ENCODE measurements at regions not wholly inside any gene's neighbourhood (a gene's known extent, or its start where the extent isn't known, plus 50 kb on each side); places are given as distances from the start of the nearest gene placed in this dataset.

GRCh38 chr14:38799671-38800070 lies 303.4 kb downstream of the SEC23A start:
- no TSS peak for BruUV-seq (replicated peaks)
- no peaks in the 10 kb centered on the region for H3K36me3 ChIP-seq (ENCODE audit: insufficient read depth, low read length)
- no peaks in the 10 kb centered on the region for H3K79me2 ChIP-seq (ENCODE audit: insufficient read depth, low read depth, low read length)
- no peaks in the 10 kb centered on the region for H4K20me1 ChIP-seq (ENCODE audit: insufficient read depth, low read length)
- ChIA-PET CTCF (ENCODE audit: unreplicated experiment) (no interaction called here), POLR2A (no interaction called here)
- intact Hi-C loops (cut with micrococcal nuclease; ENCODE audit: unreplicated experiment): no loop called here
- H3K9me3 ChIP-seq (ENCODE audit: low read length): no peaks in the 10 kb centered on the region
- no peak overlapping the region for H3K4me3 ChIP-seq (ENCODE audit: low read depth, low read length, poor library complexity, severe bottlenecking)
- no peaks in the 10 kb centered on the region for H3K4me1 ChIP-seq (ENCODE audit: insufficient read depth, low read length, poor library complexity, severe bottlenecking)
- no peak overlapping the region for H3K27ac ChIP-seq (ENCODE audit: low read depth, low read length, poor library complexity, severe bottlenecking)
- DNase-seq (ENCODE audit: low spot score): no peak
- TF ChIP-seq EZH2phosphoT487 (IDR thresholded peaks at IDR 0.05; ENCODE audit: borderline replicate concordance, low read depth, low read length) (no peak), CTCF (conservative IDR thresholded peaks at IDR 0.05; ENCODE audit: low read length) (no peak)
- H3K4me2 ChIP-seq (ENCODE audit: low read length): no peak overlapping the region
- H3K9me2 ChIP-seq (ENCODE audit: insufficient read depth, low read length): no peaks in the 10 kb centered on the region
- no peak overlapping the region for H2AFZ ChIP-seq (ENCODE audit: low read length)

- DNase-seq (ENCODE audit: low spot score): no peak
- Histone ChIP-seq H4K20me1 (ENCODE audit: insufficient read depth, low read length) (no peaks in the 10 kb centered on the region), H3K79me2 (ENCODE audit: insufficient read depth, low read depth, low read length) (no peaks in the 10 kb centered on the region), H3K4me1 (ENCODE audit: insufficient read depth, low read length, poor library complexity, severe bottlenecking) (no peaks in the 10 kb centered on the region), H3K36me3 (ENCODE audit: insufficient read depth, low read length) (no peaks in the 10 kb centered on the region), H3K4me2 (ENCODE audit: low read length) (no peak overlapping the region), H3K4me3 (ENCODE audit: low read depth, low read length, poor library complexity, severe bottlenecking) (no peak overlapping the region), H3K9me3 (ENCODE audit: low read length) (no peaks in the 10 kb centered on the region), H3K9me2 (ENCODE audit: insufficient read depth, low read length) (no peaks in the 10 kb centered on the region), H3K27ac (ENCODE audit: low read depth, low read length, poor library complexity, severe bottlenecking) (no peak overlapping the region), H2AFZ (ENCODE audit: low read length) (no peak overlapping the region)
- POLR2A ChIA-PET: no interaction called here
- CTCF ChIA-PET (ENCODE audit: unreplicated experiment): no interaction called here
- TF ChIP-seq CTCF (conservative IDR thresholded peaks at IDR 0.05; ENCODE audit: low read length) (no peak), EZH2phosphoT487 (IDR thresholded peaks at IDR 0.05; ENCODE audit: borderline replicate concordance, low read depth, low read length) (no peak)
- BruUV-seq (replicated peaks): no TSS peak
- intact Hi-C loops (cut with micrococcal nuclease; ENCODE audit: unreplicated experiment): no loop called here
These were observed 308.4 kb downstream of the SEC23A start for GRCh38 chr14:38794677-38795076.

- Histone ChIP-seq H3K9me3 (ENCODE audit: low read length) (no peaks in the 10 kb centered on the region), H3K79me2 (ENCODE audit: insufficient read depth, low read depth, low read length) (no peaks in the 10 kb centered on the region), H3K4me1 (ENCODE audit: insufficient read depth, low read length, poor library complexity, severe bottlenecking) (no peaks in the 10 kb centered on the region), H3K9me2 (ENCODE audit: insufficient read depth, low read length) (no peaks in the 10 kb centered on the region), H3K4me3 (ENCODE audit: low read depth, low read length, poor library complexity, severe bottlenecking) (no peak overlapping the region), H3K4me2 (ENCODE audit: low read length) (no peak overlapping the region), H3K36me3 (ENCODE audit: insufficient read depth, low read length) (no peaks in the 10 kb centered on the region), H4K20me1 (ENCODE audit: insufficient read depth, low read length) (no peaks in the 10 kb centered on the region), H2AFZ (ENCODE audit: low read length) (no peak overlapping the region), H3K27ac (ENCODE audit: low read depth, low read length, poor library complexity, severe bottlenecking) (no peak overlapping the region)
- POLR2A ChIA-PET: interaction anchor here (0.5 kb wide), 1 partner anchor 1611 kb away, joined by 3 read pairs; no protein-coding TSS in a partner anchor
- TF ChIP-seq CTCF (conservative IDR thresholded peaks at IDR 0.05; ENCODE audit: low read length): no peak
- TF ChIP-seq EZH2phosphoT487 (IDR thresholded peaks at IDR 0.05; ENCODE audit: borderline replicate concordance, low read depth, low read length): no peak
- no TSS peak for BruUV-seq (replicated peaks)
- no peak for DNase-seq (ENCODE audit: low spot score)
- intact Hi-C loops (cut with micrococcal nuclease; ENCODE audit: unreplicated experiment): no loop called here
- CTCF ChIA-PET (ENCODE audit: unreplicated experiment): no interaction called here
These were observed 311.2 kb downstream of the SEC23A start for GRCh38 chr14:38791862-38792261.

All from OCI-LY7 (cell line).